ENCODE measurements at regions not wholly inside any gene's neighbourhood (a gene's known extent, or its start where the extent isn't known, plus 50 kb on each side); places are given as distances from the start of the nearest gene placed in this dataset.

DNA sequence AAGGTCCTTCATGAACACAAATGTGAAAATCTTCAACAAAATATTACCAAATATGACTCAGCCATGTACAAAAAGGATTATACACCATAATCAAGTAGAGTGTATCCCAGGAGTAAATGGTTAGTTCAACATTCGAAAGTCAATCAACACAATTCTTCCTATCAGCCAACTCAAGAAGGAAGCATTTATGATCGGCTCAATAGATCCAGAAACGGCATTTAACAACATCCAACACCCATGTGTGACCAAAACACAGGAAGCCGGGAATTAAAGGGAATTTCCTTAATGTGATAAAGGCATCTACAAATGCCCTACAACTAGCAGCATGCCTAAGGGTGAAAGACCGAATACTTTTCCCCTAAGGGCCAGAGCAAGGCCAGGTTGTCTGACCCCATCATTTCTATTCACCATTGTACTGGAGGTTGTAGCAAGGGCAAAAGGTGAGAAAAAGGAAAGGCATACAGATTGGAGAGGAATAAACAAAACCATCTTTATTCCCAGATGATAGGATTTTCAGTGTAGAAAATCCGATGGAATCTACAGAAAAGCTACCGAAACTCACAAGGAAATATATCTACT lies 69.9 kb upstream of the CLDN5 start:
- peaks cover 0 to 44% (median 21%) of the 10 kb centered on the region in 6 donors for H3K4me1 ChIP-seq
- DNase-seq: no peak
- no peaks in the 10 kb centered on the region for H3K9me3 ChIP-seq
- intact Hi-C loops (cut with DNase I; ENCODE audit: low total_unique reads): no loop called here
- no peak overlapping the region for H3K27ac ChIP-seq
- 49 to 68% (median 59%) methylated on average over 7 of the region's 7 CpGs for WGBS, 5 donors
- TF ChIP-seq, protein P1, sequence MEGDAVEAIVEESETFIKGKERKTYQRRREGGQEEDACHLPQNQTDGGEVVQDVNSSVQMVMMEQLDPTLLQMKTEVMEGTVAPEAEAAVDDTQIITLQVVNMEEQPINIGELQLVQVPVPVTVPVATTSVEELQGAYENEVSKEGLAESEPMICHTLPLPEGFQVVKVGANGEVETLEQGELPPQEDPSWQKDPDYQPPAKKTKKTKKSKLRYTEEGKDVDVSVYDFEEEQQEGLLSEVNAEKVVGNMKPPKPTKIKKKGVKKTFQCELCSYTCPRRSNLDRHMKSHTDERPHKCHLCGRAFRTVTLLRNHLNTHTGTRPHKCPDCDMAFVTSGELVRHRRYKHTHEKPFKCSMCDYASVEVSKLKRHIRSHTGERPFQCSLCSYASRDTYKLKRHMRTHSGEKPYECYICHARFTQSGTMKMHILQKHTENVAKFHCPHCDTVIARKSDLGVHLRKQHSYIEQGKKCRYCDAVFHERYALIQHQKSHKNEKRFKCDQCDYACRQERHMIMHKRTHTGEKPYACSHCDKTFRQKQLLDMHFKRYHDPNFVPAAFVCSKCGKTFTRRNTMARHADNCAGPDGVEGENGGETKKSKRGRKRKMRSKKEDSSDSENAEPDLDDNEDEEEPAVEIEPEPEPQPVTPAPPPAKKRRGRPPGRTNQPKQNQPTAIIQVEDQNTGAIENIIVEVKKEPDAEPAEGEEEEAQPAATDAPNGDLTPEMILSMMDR (IDR thresholded peaks at IDR 0.05 in 8 of 11, conservative IDR thresholded peaks at IDR 0.05 in 3 of 11): no peak
- TF ChIP-seq POLR2A (IDR thresholded peaks at IDR 0.05): no peak
- TF ChIP-seq POLR2AphosphoS5 (IDR thresholded peaks at IDR 0.05): no peak
- no peaks in the 10 kb centered on the region for H3K36me3 ChIP-seq
- no peaks in the 10 kb centered on the region for H3K27me3 ChIP-seq (replicated peaks in 1 of 7)
- no peak overlapping the region for H3K4me3 ChIP-seq

DNA sequence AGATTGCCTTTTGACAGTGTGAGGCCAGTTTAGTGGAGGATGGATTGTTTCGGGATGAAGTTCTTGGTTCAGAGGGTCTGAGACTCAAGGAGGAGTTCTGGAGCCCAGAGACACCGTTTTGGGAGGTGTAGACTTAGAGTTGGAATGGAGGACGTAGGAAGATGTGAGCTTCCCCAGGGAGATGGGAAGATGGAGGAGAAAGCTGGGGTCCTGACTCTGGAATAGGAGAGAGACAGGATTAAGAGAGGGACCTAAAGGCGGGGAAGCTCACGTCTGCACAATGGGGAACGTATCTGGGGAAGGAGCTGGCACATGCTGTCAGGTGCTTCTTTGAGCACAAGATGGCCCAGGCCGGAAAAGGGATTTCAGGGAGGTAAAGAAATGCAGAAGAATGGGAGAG lies 71.3 kb upstream of the CLDN5 start:
- H3K27ac ChIP-seq: peak overlapping the region in 2 of 8 donors; percentile 80 to 88
- intact Hi-C loops (cut with DNase I; ENCODE audit: low total_unique reads): no loop called here
- no peak for TF ChIP-seq POLR2A (IDR thresholded peaks at IDR 0.05)
- TF ChIP-seq POLR2AphosphoS5 (IDR thresholded peaks at IDR 0.05): no peak
- TF ChIP-seq, protein P1 (IDR thresholded peaks at IDR 0.05 in 8 of 11, conservative IDR thresholded peaks at IDR 0.05 in 3 of 11): no peak

DNA sequence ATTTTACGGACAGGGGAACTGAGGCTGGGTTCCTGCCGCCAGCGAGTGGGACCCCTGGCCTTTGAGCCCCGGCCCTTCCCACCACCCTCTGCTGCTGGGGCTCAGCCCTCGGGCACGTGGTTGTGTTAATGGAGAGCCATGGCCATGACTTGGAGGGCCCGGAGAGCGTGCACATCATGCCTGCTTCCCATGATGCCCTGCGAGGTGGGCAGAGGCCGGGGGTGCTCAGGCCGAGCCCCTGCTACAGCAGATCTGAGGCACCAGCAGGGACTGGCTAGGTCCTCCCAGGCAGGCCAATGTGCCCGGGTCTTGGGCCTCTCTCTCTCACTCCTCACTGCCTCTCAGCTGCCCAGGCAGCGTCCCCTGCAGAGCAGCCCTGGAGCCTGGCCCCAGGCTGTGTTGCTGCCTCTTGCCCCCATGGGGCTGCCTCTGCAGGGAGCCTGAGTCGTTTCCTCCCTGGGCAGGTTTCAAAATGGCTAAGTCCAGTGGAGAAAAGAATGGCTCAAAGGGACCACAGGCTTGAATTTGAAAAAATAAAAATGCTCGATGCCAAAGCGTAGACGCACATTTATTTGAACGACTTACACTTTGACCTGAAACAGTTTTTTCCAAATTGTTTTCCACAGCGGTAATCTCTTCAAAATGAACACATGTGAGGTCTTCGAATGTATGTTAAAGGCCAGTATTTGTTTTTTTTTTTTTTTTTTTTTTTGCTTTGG lies 72.6 kb upstream of the CLDN5 start:
- Histone ChIP-seq H3K27me3 (replicated peaks in 1 of 7) (no peaks in the 10 kb centered on the region), H3K36me3 (no peaks in the 10 kb centered on the region), H3K4me3 (no peak overlapping the region), H3K9me3 (no peaks in the 10 kb centered on the region), H3K27ac (peak overlapping the region in 6 of 8 donors; percentile 36 to 88 (median 78)), H3K4me1 (peaks cover 0 to 40% (median 21%) of the 10 kb centered on the region in 6 donors)
- 74 to 87% (median 79%) methylated on average over 20 of the region's 20 CpGs for WGBS, 5 donors
- no peak for TF ChIP-seq POLR2A (IDR thresholded peaks at IDR 0.05)
- no peak for TF ChIP-seq POLR2AphosphoS5 (IDR thresholded peaks at IDR 0.05)
- TF ChIP-seq, protein P1 (IDR thresholded peaks at IDR 0.05 in 8 of 11, conservative IDR thresholded peaks at IDR 0.05 in 3 of 11): no peak
- DNase-seq: peak; percentile 74
- intact Hi-C loops (cut with DNase I; ENCODE audit: low total_unique reads): no loop called here

More for the DNA sequence above, 71.3 kb upstream of the CLDN5 start:
- no peaks in the 10 kb centered on the region for H3K27me3 ChIP-seq (replicated peaks in 1 of 7)
- WGBS, 5 donors: 78 to 90% (median 81%) methylated on average over 7 of the region's 7 CpGs
- H3K4me1 ChIP-seq: peaks cover 0 to 44% (median 21%) of the 10 kb centered on the region in 6 donors
- no peaks in the 10 kb centered on the region for H3K9me3 ChIP-seq
- DNase-seq: peak; percentile 6
- H3K36me3 ChIP-seq: no peaks in the 10 kb centered on the region
- H3K4me3 ChIP-seq: no peak overlapping the region

DNA sequence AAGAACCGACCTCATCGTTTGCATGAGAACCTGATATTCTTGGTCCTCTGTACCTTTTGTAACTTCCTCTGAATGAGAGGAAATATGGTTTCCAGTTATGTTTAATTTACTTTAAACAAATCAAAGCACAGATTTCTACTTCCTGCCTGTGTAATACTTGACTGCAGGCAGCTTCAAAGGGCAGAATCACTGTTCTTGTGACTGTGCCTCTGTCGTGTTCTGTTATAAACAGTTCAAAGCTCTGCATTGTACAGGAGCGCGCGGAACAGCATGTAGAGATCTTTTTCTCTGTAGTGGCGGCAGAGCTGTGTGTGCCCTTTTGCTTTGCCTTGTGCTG lies 73.2 kb upstream of the CLDN5 start:
- Histone ChIP-seq H3K9me3 (no peaks in the 10 kb centered on the region), H3K4me3 (no peak overlapping the region), H3K27ac (peak overlapping the region in 5 of 8 donors; percentile 36 to 86 (median 75)), H3K27me3 (replicated peaks in 1 of 7) (no peaks in the 10 kb centered on the region), H3K4me1 (peaks cover 0 to 39% (median 21%) of the 10 kb centered on the region in 6 donors), H3K36me3 (no peaks in the 10 kb centered on the region)
- intact Hi-C loops (cut with DNase I; ENCODE audit: low total_unique reads): no loop called here
- DNase-seq: peak; percentile 45
- TF ChIP-seq POLR2A (IDR thresholded peaks at IDR 0.05): no peak
- peak in 1 of 3 donors; percentile 75 for TF ChIP-seq POLR2AphosphoS5 (IDR thresholded peaks at IDR 0.05)
- 50 to 64% (median 55%) methylated on average over 7 of the region's 7 CpGs for WGBS, 5 donors
